NCI-H446 treated with DMSO at 0.1 percent for 48 hours (cell line): ENCODE measurements at regions not wholly inside any gene's neighbourhood (a gene's known extent, or its start where the extent isn't known, plus 50 kb on each side); places are given as distances from the start of the nearest gene placed in this dataset.
"Not testable (repeated sequence)": the region's sequence is repeated elsewhere in the genome, so short reads cannot be mapped to it uniquely, and the experiment has no call there.

Experiments used
- DNase-seq: peaks from one replicate; lab custom pipeline; 2025; lab: John Stamatoyannopoulos, UW

DNA sequence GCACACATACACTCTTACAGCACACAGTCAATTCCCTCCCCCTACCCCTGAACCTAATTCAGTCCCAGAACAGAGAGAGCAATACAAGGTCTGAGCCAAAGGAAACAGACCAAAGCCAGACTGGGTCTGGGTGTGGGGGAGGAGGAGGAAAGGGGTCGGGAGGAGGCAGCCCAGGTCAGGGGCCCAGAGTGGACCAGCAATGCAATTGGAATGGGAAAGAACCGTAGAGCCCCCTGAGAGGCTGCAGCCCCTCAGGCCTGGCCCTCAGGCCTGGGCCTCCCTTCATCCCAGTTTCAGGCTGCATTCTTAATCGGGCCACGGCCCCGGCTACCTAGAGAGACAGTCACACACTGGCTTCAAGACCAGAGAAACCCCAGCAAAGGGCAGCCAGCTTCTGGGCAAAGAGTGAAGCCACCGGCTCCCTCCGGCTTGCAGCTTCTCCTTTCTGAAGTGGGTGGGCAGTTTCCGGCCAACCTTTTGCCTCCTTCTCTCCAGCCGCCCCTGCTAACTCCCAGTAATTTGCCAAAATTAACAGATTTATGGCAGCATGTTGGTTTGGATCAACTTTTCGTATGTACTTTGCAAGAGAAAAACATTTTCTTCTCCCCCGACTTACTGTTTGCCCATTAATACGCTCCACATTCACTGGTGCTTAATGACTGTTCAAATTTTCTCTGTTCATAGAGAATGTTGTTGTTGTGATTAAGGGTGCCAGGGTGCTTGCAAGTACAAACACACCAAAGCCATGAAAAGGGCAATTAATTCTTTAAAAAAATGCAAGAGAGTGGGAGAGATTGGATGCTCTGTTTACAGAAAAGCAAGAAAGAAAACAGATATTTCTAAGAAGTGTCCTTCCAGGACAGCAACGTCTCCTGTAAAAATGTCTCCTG, 488.3 kb downstream of the MN1 start:
- no peak for DNase-seq

GRCh38 chr22:27314276-27314807, 487.2 kb downstream of the MN1 start:
- no peak for DNase-seq

- DNase-seq: no peak
Measured at GRCh38 chr22:27315833-27316232, 485.7 kb downstream of the MN1 start.

- no peak for DNase-seq
Measured at GRCh38 chr22:27317096-27317495, 484.5 kb downstream of the MN1 start.

- no peak for DNase-seq
Measured at GRCh38 chr22:27317971-27318428, 483.6 kb downstream of the MN1 start.

GRCh38 chr22:27318516-27318915, 483.0 kb downstream of the MN1 start:
- no peak for DNase-seq

DNA sequence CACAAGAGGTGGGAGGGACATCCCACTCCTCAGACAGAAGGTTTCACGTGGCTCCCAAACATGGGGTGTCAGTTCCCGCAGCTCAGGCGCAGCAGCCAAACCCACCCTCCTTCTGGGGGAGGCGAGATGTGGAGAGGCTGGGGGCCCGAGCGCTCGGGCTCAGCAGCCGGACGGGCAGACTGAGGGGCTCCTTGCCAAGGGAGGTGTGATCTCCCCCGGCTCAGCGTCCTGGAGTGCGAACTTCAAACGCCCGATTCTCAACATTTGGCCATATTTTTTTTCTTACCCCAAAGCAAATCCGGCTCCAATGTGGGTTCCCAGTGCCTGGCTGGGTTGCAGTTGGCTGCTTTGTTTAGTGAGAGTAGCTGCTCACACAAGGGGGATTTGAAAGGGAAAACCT, 477.9 kb downstream of the MN1 start:
- no peak for DNase-seq

- DNase-seq: not testable (repeated sequence)
Measured at GRCh38 chr22:27324908-27325307, 476.6 kb downstream of the MN1 start.

DNA sequence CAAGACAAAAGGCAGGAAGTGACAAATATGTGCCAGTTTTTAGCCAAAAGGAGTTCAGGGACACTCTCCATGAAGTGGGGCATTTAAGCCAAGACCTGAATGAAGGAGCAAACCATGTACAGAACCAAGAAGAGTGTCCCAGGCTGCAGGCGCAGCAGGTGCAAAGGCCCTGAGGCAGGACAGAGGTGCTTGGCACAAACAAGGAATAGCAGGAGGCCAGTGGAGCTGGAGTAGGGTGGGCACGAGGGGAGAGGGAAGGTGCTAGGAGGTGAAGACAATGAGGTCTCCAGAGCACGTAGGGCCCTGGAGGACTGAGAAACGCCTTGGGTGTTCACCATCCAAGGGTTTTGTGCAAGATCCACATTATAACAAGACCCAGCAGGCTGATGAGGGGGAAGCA, 474.1 kb downstream of the MN1 start:
- DNase-seq: no peak

GRCh38 chr22:27327981-27328721, 473.4 kb downstream of the MN1 start:
- no peak for DNase-seq

DNA sequence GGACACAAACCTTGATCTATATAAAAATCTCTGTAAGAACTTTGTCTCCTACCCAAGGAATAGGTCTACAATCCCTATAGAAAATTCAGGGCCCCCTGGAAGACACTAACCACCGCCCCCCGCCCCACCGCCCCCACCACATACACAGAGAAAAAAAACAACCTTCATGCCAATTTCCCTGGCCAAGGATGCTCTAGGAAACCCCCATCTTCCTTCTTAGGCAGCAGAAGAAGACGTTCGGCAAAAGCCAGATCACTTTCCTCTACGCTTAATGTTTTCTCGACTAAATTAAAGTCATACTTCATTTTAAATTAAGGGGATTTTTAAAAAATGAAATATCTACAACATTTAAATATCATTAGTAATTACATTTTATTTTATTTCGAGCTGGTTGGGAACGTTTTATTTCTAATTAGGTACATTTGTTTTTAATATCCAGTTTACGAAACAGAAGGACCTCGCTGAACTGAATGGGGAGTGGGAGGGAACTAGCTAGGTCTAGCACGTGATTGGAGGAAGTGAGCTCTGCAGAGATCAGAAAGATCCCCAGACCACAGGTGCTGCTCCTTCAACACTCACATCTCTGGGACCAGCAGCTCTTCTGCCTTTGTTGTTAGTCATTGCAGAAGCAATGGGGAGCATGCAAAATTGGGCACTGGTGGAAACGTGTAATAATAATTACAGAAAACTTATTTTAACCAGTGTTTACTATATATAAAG, 472.3 kb downstream of the MN1 start:
- DNase-seq: no peak

DNA sequence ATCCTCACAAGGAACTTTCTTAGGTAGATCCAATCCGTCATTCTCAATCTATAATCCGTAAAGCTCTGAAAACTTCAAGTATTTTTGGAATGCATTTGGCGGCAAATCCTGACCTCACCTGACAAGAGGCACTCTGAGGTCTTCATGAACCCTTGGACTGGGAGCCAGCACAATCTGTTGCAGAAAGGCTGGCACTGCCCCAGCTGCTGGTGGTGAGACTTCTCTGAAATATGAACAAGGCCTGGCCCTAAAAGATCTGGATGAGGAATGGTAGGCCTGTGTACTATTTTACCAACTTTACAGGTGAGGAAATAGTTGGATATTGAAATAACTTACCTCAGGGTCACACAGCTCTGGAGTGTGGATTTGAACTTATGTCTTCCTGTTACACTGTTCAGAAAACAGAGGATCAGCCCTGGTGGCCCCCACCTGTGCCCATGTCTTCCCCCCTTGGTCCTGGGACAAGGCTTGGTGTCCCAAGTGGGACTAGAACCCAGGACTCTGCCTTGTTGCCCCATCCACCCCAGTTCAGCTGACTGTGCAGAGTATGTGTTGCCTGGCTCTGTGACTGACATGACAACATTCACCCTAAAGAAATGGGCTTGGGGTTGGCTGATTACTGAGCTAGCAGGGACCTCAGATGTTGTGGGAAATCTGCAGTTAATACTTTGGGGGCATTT, 471.4 kb downstream of the MN1 start:
- no peak for DNase-seq

- no peak for DNase-seq
Measured at GRCh38 chr22:27331526-27332281, 469.9 kb downstream of the MN1 start.

- DNase-seq: no peak
Measured at GRCh38 chr22:27335102-27335660, 466.4 kb downstream of the MN1 start.

DNA sequence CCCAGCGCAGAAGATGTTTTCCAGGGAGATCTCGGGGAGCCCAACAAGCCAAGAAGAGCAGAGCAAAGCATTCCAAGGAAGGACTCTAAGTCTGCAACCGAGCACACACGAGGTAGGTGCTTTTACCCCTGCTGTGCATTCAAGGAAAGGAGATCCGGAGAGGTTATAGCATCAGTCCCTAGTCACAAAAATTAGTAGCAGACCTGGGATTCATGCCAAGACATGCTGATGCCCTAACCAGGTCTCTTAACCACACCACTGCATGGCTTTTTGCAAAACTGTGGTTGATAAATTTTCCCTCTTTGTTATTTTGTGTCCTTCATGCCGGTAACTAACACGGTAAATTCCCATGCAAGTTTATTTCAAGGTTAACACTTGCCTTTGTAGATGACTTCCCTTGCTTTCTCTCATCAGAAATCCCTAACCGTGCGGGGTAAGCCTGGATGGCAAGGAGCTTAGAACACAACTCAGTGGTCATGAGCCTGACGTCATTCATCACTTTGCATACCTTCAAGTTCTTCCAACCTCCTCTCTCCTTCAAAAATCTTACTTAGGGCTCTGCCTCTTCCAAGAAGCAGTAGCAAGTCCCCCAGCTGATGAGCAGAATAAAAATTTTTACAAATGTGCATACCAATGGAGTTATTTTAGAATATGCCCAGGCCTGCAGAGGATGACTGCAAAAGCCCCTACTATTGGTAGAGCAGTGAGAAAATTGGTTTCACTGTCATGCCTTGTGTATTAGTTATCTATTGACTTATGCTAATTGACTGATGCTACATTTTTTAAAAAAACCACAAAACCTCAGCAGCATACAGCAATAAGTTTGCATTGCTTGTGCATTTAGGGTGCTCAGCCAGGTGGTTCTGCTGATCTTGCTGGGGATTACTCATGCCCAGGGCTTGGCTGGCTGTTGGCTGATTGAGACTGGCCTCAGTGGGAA, 465.1 kb downstream of the MN1 start:
- no peak for DNase-seq

DNA sequence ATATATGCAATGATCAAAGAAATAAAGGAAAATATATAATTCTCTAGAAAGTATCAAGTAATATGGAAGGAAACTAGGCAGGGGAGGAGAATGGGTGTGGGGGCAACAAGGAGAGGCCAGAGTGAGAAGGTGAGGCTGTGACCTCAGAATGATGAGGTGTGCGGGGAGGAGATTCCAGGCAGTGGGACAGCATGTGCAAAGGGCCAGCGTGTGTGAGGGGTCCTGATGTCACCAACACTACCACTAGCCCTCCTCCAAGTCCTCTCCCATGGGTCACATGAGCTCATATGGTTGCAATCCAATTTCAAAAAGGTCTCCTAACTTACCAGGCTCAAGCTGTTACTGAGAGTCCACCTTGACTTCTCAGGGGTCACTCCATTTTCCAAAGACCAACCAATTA, 463.9 kb downstream of the MN1 start:
- DNase-seq: no peak

DNA sequence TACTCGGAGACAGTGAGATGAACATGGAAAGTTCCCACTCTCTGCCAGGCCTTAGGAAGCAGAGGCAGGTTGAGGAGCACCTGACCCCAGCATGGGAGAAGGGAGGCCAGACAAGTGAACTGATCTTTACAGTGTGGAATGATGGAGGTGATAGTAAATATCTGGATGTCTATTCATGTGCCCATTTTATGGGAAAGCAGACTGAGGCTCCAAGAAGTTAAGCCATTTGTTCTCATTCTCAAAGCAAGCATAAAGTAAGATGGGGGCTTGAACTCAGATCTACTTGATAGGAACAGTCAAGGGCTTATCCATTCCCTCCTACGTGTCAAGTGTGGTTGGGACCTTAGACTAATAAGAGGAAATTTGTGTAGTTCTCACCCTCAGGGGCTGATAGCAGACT, 461.5 kb downstream of the MN1 start:
- no peak for DNase-seq

DNA sequence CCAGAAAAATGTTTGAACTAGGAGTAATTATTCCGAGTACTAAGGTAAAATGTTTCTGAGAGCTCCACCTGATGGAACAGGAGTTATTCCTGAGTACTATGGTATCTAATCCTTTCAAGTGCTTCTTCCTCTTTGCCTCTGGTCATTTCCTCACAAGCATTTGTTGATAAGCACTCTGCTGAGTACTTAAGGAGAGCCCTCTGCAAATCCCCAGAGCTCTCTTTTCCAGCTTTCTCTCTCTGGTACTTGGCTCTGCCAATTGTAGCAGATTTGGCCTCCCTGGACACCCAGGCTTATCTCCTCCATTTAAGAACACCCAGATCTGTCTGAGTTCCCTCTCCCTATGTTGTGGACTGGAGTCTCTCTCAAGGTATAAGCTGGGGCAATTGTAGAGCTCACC, 457.0 kb downstream of the MN1 start:
- no peak for DNase-seq

DNA sequence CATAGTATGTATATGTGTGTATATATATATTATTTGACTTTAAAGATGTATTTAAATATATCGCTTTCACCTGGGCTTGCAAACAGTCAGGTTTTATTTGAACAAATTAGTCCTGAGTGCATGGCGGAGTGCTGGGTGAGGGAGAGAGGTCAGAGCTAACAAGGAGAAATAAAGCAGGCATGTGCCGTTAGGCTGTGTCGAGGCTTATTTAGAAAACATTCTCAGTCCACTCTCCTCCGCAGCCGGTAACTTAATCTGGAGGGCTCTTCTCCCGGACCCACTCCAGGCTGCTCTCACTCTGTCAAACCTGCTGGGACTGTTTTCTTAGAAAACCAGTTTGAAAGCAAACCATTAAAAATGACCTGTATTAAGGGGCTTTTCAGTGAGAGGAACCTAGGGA, 455.9 kb downstream of the MN1 start:
- no peak for DNase-seq

DNA sequence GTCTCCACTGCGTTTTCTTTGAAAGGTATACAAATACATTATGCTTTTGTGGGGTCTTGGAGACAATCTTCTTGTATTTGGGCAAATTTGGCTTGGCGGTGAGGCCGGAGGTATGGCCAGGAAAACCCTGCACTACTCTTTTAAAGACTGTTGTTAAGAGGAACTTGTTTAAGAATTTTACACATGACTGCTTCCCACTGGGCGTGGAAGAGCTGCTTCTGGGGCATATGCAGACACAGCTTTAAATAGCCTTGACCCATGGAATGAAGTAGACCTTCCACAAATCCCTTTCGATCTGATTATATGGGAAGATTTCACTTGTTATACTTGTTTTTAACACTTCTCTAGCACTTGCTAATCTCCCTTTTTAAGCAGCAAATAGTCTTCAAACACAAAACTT, 453.6 kb downstream of the MN1 start:
- no peak for DNase-seq
